Right lobe of liver (tissue), 6 donors: ENCODE measurements at regions not wholly inside any gene's neighbourhood (a gene's known extent, or its start where the extent isn't known, plus 50 kb on each side); places are given as distances from the start of the nearest gene placed in this dataset.
A peak's percentile ranks its signal among the peaks of the same experiment; 100 is the strongest.

Source experiments
- ATAC-seq, 4 donors: fragments of 200-7000 bp; cut with Tn5 transposase; one replicate each; pipeline ENCODE4 v1.9.1; 2020; ENCODE audit warnings: mild to moderate bottlenecking in 4 of 4, moderate library complexity in 4 of 4
- DNase-seq, 3 donors: peaks; one replicate each; pipeline ENCODE4 v3.0.0-alpha.2; 2020
- H3K27ac ChIP-seq, 3 donors: fragments of 200-600 bp; one replicate each; pipeline ENCODE4 v1.8.0; 2022
- H3K27me3 ChIP-seq, 2 donors: fragments of 200-600 bp; one replicate each; pipeline ENCODE4 v1.8.0; 2022
- H3K36me3 ChIP-seq, 4 donors: fragments of 200-600 bp; sonication (generic) in 1 of 4; one replicate each; pipeline versions ENCODE4 v1.5.1 to v1.8.0; 2017 to 2022; ENCODE audit warnings: control low read depth in 1 of 4
- H3K4me1 ChIP-seq, 4 donors: fragments of 200-600 bp; sonication (generic) in 1 of 4; one replicate each; pipeline versions ENCODE4 v1.5.1 to v1.8.0; 2017 to 2022; ENCODE audit warnings: control low read depth in 1 of 4
- H3K4me3 ChIP-seq, 3 donors: fragments of 200-600 bp; one replicate each; pipeline ENCODE4 v1.8.0; 2022
- H3K9me3 ChIP-seq, 4 donors: fragments of 200-600 bp; sonication (generic) in 1 of 4; one replicate each; pipeline versions ENCODE4 v1.5.1 to v1.8.0; 2017 to 2022; ENCODE audit warnings: control low read depth in 1 of 4
- CTCF ChIP-seq, 4 donors: fragments of 200-600 bp in 3 of 4; fragments of 450-650 bp in 1 of 4; IDR thresholded peaks; one replicate each; pipeline versions ENCODE4 v1.5.1 to v1.8.0; 2016 to 2022; ENCODE audit warnings: antibody characterized with exemption in 4 of 4, mild to moderate bottlenecking in 2 of 4
- POLR2A ChIP-seq: fragments of 450-650 bp; IDR thresholded peaks from one replicate; pipeline ENCODE4 v1.6.1; 2017; ENCODE audit warnings: antibody characterized with exemption, mild to moderate bottlenecking
- whole genome bisulfite sequencing: methylation state at CpG from one replicate; pipeline ENCODE4 v1.1.6; 2018; ENCODE audit warnings: low coverage, low lambda C conversion rate; ENCODE audit not compliant: insufficient coverage; ENCODE audit errors: missing lambda C conversion rate; 5-methylcytosine and 5-hydroxymethylcytosine counted together
- intact Hi-C, 2 donors: fragments of 100-400 bp; cut with DNase I; formaldehyde crosslinking; loops; one replicate each; pipeline versions ENCODE4 v1.11.2 to v1.14.1; 2022
- donor health status: DM: no; HTN: yes; CAD: no.
- donor health status: DM: no; HTN: no; CAD: no.
- donor health status: DM: no; HTN: no; CAD: no.
- donor health status: DM: no; HTN: yes; CAD: no.
- donor health status: DM: no; HTN: yes; CAD: no.

- no peaks in the 10 kb centered on the region for H3K4me1 ChIP-seq
- no peaks in the 10 kb centered on the region for H3K36me3 ChIP-seq
- intact Hi-C loops: no loop called here
- 10% methylated on average over 1 of the region's 3 CpGs for WGBS
- DNase-seq: no peak
- no peaks in the 10 kb centered on the region for H3K27me3 ChIP-seq
- no peak for TF ChIP-seq CTCF (IDR thresholded peaks at IDR 0.05)
- no peak for TF ChIP-seq POLR2A
- H3K4me3 ChIP-seq: no peak overlapping the region
- no peak overlapping the region for H3K27ac ChIP-seq
- peak in 3 of 4 donors; percentile 39 to 55 (median 44) for ATAC-seq
- no peaks in the 10 kb centered on the region for H3K9me3 ChIP-seq
Measured at GRCh38 chr9:22595805-22596204, 149.2 kb downstream of the DMRTA1 start.

- Histone ChIP-seq H3K36me3 (no peaks in the 10 kb centered on the region), H3K4me1 (no peaks in the 10 kb centered on the region), H3K27ac (no peak overlapping the region), H3K27me3 (no peaks in the 10 kb centered on the region), H3K9me3 (no peaks in the 10 kb centered on the region), H3K4me3 (no peak overlapping the region)
- no peak for ATAC-seq
- intact Hi-C loops: no loop called here
- 73% methylated on average over 1 of the region's 2 CpGs for WGBS
- no peak for TF ChIP-seq POLR2A
- no peak for TF ChIP-seq CTCF (IDR thresholded peaks at IDR 0.05)
- no peak for DNase-seq
Measured at GRCh38 chr9:22617156-22617555, 170.5 kb downstream of the DMRTA1 start.

GRCh38 chr9:22622815-22623214 is 176.2 kb downstream of the DMRTA1 start:
- H3K36me3 ChIP-seq: no peaks in the 10 kb centered on the region
- H3K27me3 ChIP-seq: no peaks in the 10 kb centered on the region
- H3K4me1 ChIP-seq: no peaks in the 10 kb centered on the region
- no peaks in the 10 kb centered on the region for H3K9me3 ChIP-seq
- DNase-seq (no peak), ATAC-seq (no peak)
- intact Hi-C loops: no loop called here
- no peak for TF ChIP-seq POLR2A
- no peak for TF ChIP-seq CTCF (IDR thresholded peaks at IDR 0.05)
- H3K4me3 ChIP-seq: no peak overlapping the region
- H3K27ac ChIP-seq: no peak overlapping the region
- WGBS: 75% methylated on average over 1 of the region's 1 CpG

DNA sequence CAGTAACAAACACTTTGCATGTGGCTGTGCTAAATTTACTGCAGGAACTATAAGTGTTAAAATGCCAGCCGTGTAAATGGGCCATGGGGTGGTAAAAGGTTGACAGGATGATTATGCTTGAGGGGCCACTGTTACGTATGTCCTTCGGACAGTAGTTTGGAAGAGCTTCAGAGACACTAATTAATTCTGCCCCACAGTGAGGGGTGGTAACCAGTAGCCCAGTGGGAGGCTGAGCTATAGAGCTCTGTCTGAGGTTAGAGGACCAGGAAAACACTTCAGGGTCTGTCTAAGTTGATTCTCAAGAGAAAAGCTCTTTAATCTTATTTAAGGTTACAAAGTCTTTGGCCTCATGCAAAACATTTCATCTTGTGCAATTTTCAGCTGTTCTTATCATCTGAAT is 176.6 kb downstream of the DMRTA1 start:
- WGBS: 71% methylated on average over 3 of the region's 3 CpGs
- H3K27ac ChIP-seq: no peak overlapping the region
- H3K4me3 ChIP-seq: no peak overlapping the region
- no peaks in the 10 kb centered on the region for H3K9me3 ChIP-seq
- H3K36me3 ChIP-seq: no peaks in the 10 kb centered on the region
- TF ChIP-seq POLR2A (no peak), CTCF (IDR thresholded peaks at IDR 0.05) (no peak)
- no peaks in the 10 kb centered on the region for H3K27me3 ChIP-seq
- ATAC-seq (no peak), DNase-seq (no peak)
- no peaks in the 10 kb centered on the region for H3K4me1 ChIP-seq
- intact Hi-C loops: no loop called here

GRCh38 chr9:22625540-22625939 is 178.9 kb downstream of the DMRTA1 start:
- H3K4me1 ChIP-seq: no peaks in the 10 kb centered on the region
- TF ChIP-seq POLR2A (no peak), CTCF (IDR thresholded peaks at IDR 0.05) (no peak)
- H3K27ac ChIP-seq: no peak overlapping the region
- H3K9me3 ChIP-seq: no peaks in the 10 kb centered on the region
- no peaks in the 10 kb centered on the region for H3K36me3 ChIP-seq
- WGBS: 87% methylated on average over 4 of the region's 4 CpGs
- ATAC-seq: no peak
- H3K4me3 ChIP-seq: no peak overlapping the region
- intact Hi-C loops: no loop called here
- no peak for DNase-seq
- H3K27me3 ChIP-seq: no peaks in the 10 kb centered on the region
